Fibroblast of lung (primary cell): ENCODE measurements at regions not wholly inside any gene's neighbourhood (a gene's known extent, or its start where the extent isn't known, plus 50 kb on each side); places are given as distances from the start of the nearest gene placed in this dataset.

Experiments
- DNase-seq, 2 donors: peaks; one replicate each; pipeline versions ENCODE4 v3.0.0 to v3.0.0-alpha.2; 2010; ENCODE audit warnings: low read depth in 2 of 2
- H2AFZ ChIP-seq: 2 replicates; pipeline ENCODE4 v1.5.1; 2012; ENCODE audit warnings: low read length, control low read depth, inconsistent platforms
- H3K27ac ChIP-seq: 2 replicates; pipeline ENCODE4 v1.5.1; 2011; ENCODE audit warnings: low read length, control low read depth; ENCODE audit not compliant: insufficient read depth
- H3K27me3 ChIP-seq: 2 replicates; pipeline ENCODE4 v1.5.1; 2011; ENCODE audit warnings: mild to moderate bottlenecking, low read length; ENCODE audit not compliant: control insufficient read depth, insufficient read depth
- H3K36me3 ChIP-seq: 2 replicates; pipeline ENCODE4 v1.5.1; 2011; ENCODE audit warnings: low read length; ENCODE audit not compliant: control insufficient read depth, insufficient read depth
- H3K4me1 ChIP-seq: 2 replicates; pipeline ENCODE4 v1.5.1; 2011; ENCODE audit warnings: low read length; ENCODE audit not compliant: control insufficient read depth, insufficient read depth; ENCODE audit errors: extremely low read depth
- H3K4me2 ChIP-seq: 2 replicates; pipeline ENCODE4 v1.5.1; 2011; ENCODE audit warnings: low read length, control low read depth; ENCODE audit not compliant: insufficient read depth; ENCODE audit errors: extremely low read depth
- H3K4me3 ChIP-seq, 4 experiments: fragments of 200-600 bp in 1 of 4; sonication (generic) in 1 of 4; replicated peaks in 1 of 4; 2 replicates each; pipeline ENCODE4 v1.5.1; 2011 to 2016; ENCODE audit warnings: low read length in 4 of 4, low read depth in 3 of 4, mild to moderate bottlenecking in 3 of 4, control low read depth in 2 of 4, inconsistent platforms in 1 of 4, mixed read lengths in 1 of 4; ENCODE audit not compliant: insufficient read depth in 1 of 4; ENCODE audit errors: control extremely low read depth in 1 of 4
- H3K79me2 ChIP-seq: 2 replicates; pipeline ENCODE4 v1.5.1; 2012; ENCODE audit warnings: mild to moderate bottlenecking, low read length, inconsistent platforms; ENCODE audit not compliant: control insufficient read depth, insufficient read depth
- H3K9ac ChIP-seq: 2 replicates; pipeline ENCODE4 v1.5.1; 2011; ENCODE audit warnings: mild to moderate bottlenecking, low read length, control low read depth; ENCODE audit not compliant: insufficient read depth
- H3K9me3 ChIP-seq: 2 replicates; pipeline ENCODE4 v1.5.1; 2012; ENCODE audit warnings: low read depth, low read length; ENCODE audit not compliant: control insufficient read depth, insufficient read depth
- H4K20me1 ChIP-seq: 2 replicates; pipeline ENCODE4 v1.5.1; 2011; ENCODE audit warnings: low read length; ENCODE audit not compliant: control insufficient read depth, insufficient read depth; ENCODE audit errors: extremely low read depth
- CTCF ChIP-seq, 2 donors: IDR thresholded peaks in 1 of 2; conservative IDR thresholded peaks in 1 of 2; 1 replicate in 1 of 2; 2 replicates in 1 of 2; pipeline ENCODE4 v1.5.1; 2011 to 2012; ENCODE audit warnings: low read length in 2 of 2, control low read depth in 1 of 2, inconsistent platforms in 1 of 2, low read depth in 1 of 2, mild to moderate bottlenecking in 1 of 2
- EZH2 ChIP-seq: IDR thresholded peaks from 2 replicates; pipeline ENCODE4 v1.5.1; 2012; ENCODE audit warnings: low read length, control low read depth, mild to moderate bottlenecking; ENCODE audit errors: missing control alignments

GRCh38 chr5:103883143-103883542 is 320.6 kb upstream of the NUDT12 start:
- no peak overlapping the region for H3K27ac ChIP-seq
- no peaks in the 10 kb centered on the region for H3K27me3 ChIP-seq
- no peaks in the 10 kb centered on the region for H3K4me1 ChIP-seq
- no peaks in the 10 kb centered on the region for H3K36me3 ChIP-seq
- no peaks in the 10 kb centered on the region for H3K79me2 ChIP-seq
- no peak overlapping the region for H2AFZ ChIP-seq
- no peak overlapping the region for H3K4me2 ChIP-seq
- no peak overlapping the region for H3K4me3 ChIP-seq
- no peaks in the 10 kb centered on the region for H4K20me1 ChIP-seq
- no peak for DNase-seq
- no peak overlapping the region for H3K9ac ChIP-seq
- no peak for TF ChIP-seq CTCF (conservative IDR thresholded peaks at IDR 0.05 in 1 of 2, IDR thresholded peaks at IDR 0.05 in 1 of 2; ENCODE audit: low read depth in 1 of 2, low read length in 2 of 2)
- no peak for TF ChIP-seq EZH2
- H3K9me3 ChIP-seq: no peaks in the 10 kb centered on the region

- Histone ChIP-seq H3K4me3 (no peak overlapping the region), H3K9me3 (no peaks in the 10 kb centered on the region), H3K79me2 (no peaks in the 10 kb centered on the region), H3K27ac (no peak overlapping the region), H2AFZ (no peak overlapping the region), H3K4me1 (no peaks in the 10 kb centered on the region), H3K4me2 (no peak overlapping the region), H4K20me1 (no peaks in the 10 kb centered on the region), H3K36me3 (no peaks in the 10 kb centered on the region), H3K27me3 (no peaks in the 10 kb centered on the region), H3K9ac (no peak overlapping the region)
- TF ChIP-seq CTCF (conservative IDR thresholded peaks at IDR 0.05 in 1 of 2, IDR thresholded peaks at IDR 0.05 in 1 of 2; ENCODE audit: low read depth in 1 of 2, low read length in 2 of 2) (no peak), EZH2 (no peak)
- no peak for DNase-seq
Observed at GRCh38 chr5:103881560-103881959, 319.0 kb upstream of the NUDT12 start.

GRCh38 chr5:103867857-103868598 is 305.4 kb upstream of the NUDT12 start:
- Histone ChIP-seq H4K20me1 (no peaks in the 10 kb centered on the region), H3K9me3 (no peaks in the 10 kb centered on the region), H3K79me2 (no peaks in the 10 kb centered on the region), H3K36me3 (no peaks in the 10 kb centered on the region), H3K27ac (no peak overlapping the region), H3K4me1 (no peaks in the 10 kb centered on the region), H3K9ac (no peak overlapping the region), H3K4me2 (no peak overlapping the region), H2AFZ (no peak overlapping the region), H3K4me3 (no peak overlapping the region), H3K27me3 (no peaks in the 10 kb centered on the region)
- TF ChIP-seq CTCF (conservative IDR thresholded peaks at IDR 0.05 in 1 of 2, IDR thresholded peaks at IDR 0.05 in 1 of 2; ENCODE audit: low read depth in 1 of 2, low read length in 2 of 2): no peak
- no peak for TF ChIP-seq EZH2
- DNase-seq: peak in 1 of 2 donors; percentile 84
